BE2C (cell line): ENCODE measurements at regions not wholly inside any gene's neighbourhood (a gene's known extent, or its start where the extent isn't known, plus 50 kb on each side); places are given as distances from the start of the nearest gene placed in this dataset.

ENCODE experiments used
- DNase-seq: peaks from one replicate; pipeline ENCODE4 v3.0.0-alpha.2; 2020
- H3K27me3 ChIP-seq: fragments of 250-450 bp; sonication (Bioruptor Pico); 2 replicates; pipeline ENCODE4 v1.5.1; 2020; ENCODE audit warnings: mild to moderate bottlenecking
- H3K36me3 ChIP-seq: fragments of 250-450 bp; sonication (Bioruptor Pico); 2 replicates; pipeline ENCODE4 v1.5.1; 2020; ENCODE audit warnings: mild to moderate bottlenecking
- H3K4me1 ChIP-seq: fragments of 250-450 bp; sonication (Bioruptor Pico); 2 replicates; pipeline ENCODE4 v1.5.1; 2020
- H3K4me3 ChIP-seq: 2 replicates; pipeline ENCODE4 v1.5.1; 2011; ENCODE audit warnings: low read depth, low read length
- H3K9me3 ChIP-seq: fragments of 250-450 bp; sonication (Bioruptor Pico); 2 replicates; pipeline ENCODE4 v1.5.1; 2020
- CTCF ChIP-seq: IDR thresholded peaks from 2 replicates; pipeline ENCODE4 v1.5.1; 2012; ENCODE audit warnings: mild to moderate bottlenecking, low read depth, low read length

- H3K4me1 ChIP-seq, result no peaks in the 10 kb centered on the region
- H3K36me3 ChIP-seq, result no peaks in the 10 kb centered on the region
- H3K9me3 ChIP-seq, result no peaks in the 10 kb centered on the region
- no peak for DNase-seq
- no peaks in the 10 kb centered on the region for H3K27me3 ChIP-seq
- H3K4me3 ChIP-seq, result no peak overlapping the region
- TF ChIP-seq CTCF, result no peak
Measured at GRCh38 chr2:223701761-223702160, 99.6 kb upstream of the SCG2 start.

DNA sequence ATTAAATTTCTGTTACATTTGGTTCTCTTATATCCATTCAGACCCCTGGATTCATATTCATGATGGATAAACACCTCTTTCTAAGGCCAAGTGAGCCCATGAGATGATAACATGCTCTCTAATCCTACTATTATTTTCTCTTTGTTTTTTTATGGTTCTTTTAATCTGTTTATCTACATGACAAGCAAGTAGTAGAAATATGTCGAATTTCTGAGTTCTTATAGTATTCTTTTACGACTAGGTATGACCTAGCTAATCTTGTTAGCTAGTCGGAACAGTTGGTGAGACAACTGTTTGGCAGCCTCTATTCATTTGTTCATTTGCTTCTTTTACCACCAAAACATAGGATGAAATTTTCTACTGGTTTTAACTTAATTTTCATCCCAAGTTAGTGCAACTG is 98.1 kb upstream of the SCG2 start:
- H3K36me3 ChIP-seq, result no peaks in the 10 kb centered on the region
- no peaks in the 10 kb centered on the region for H3K9me3 ChIP-seq
- no peak overlapping the region for H3K4me3 ChIP-seq
- H3K4me1 ChIP-seq, result no peaks in the 10 kb centered on the region
- no peaks in the 10 kb centered on the region for H3K27me3 ChIP-seq
- DNase-seq, result no peak
- no peak for TF ChIP-seq CTCF

GRCh38 chr2:223697892-223698645 is 95.9 kb upstream of the SCG2 start:
- no peak for TF ChIP-seq CTCF
- H3K4me3 ChIP-seq, result no peak overlapping the region
- H3K4me1 ChIP-seq, result no peaks in the 10 kb centered on the region
- no peak for DNase-seq
- H3K36me3 ChIP-seq, result no peaks in the 10 kb centered on the region
- no peaks in the 10 kb centered on the region for H3K9me3 ChIP-seq
- no peaks in the 10 kb centered on the region for H3K27me3 ChIP-seq

- Histone ChIP-seq H3K36me3 (no peaks in the 10 kb centered on the region), H3K27me3 (no peaks in the 10 kb centered on the region), H3K4me3 (no peak overlapping the region), H3K4me1 (peaks cover 4% of the 10 kb centered on the region; the same call in 1 of the 2 replicates), H3K9me3 (no peaks in the 10 kb centered on the region)
- TF ChIP-seq CTCF, result no peak
- DNase-seq, result no peak
Measured at GRCh38 chr2:223697316-223697891, 95.2 kb upstream of the SCG2 start.

DNA sequence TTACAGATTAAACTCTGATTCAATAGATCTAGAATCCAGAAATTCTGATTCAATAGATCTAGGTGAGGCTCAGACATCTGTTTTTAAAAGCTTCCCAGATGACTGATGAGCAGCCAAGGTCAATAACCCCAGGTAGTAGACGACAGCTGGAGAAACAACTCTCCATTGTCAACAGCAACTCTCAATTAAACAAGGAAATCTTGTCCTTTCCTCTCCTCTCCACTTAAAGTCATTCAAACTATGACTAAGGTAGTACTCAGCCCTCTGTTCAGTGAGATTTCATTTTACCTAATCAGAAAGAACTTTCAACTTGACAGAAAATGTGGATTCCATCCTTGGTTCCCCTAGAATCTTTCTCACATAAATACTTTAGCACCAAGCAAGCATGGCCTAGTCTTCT is 94.6 kb upstream of the SCG2 start:
- H3K4me1 ChIP-seq, result peaks cover 7% of the 10 kb centered on the region; the same call in 1 of the 2 replicates
- H3K27me3 ChIP-seq, result no peaks in the 10 kb centered on the region
- H3K36me3 ChIP-seq, result no peaks in the 10 kb centered on the region
- TF ChIP-seq CTCF, result no peak
- no peak for DNase-seq
- no peak overlapping the region for H3K4me3 ChIP-seq
- no peaks in the 10 kb centered on the region for H3K9me3 ChIP-seq
